Renal cortex interstitium (tissue), 11 donors: ENCODE measurements at regions not wholly inside any gene's neighbourhood (a gene's known extent, or its start where the extent isn't known, plus 50 kb on each side); places are given as distances from the start of the nearest gene placed in this dataset.

Experiments
- DNase-seq, 11 donors: peaks; one replicate each; pipeline ENCODE4 v3.0.0-alpha.2; 2013; ENCODE audit warnings: low read depth in 9 of 11, low spot score in 4 of 11; ENCODE audit errors: extremely low read depth in 1 of 11

- DNase-seq, result no peak
Observed at GRCh38 chr13:111525320-111526118, 205.1 kb downstream of the TEX29 start.

- no peak for DNase-seq
Observed at GRCh38 chr13:111526922-111527321, 206.5 kb downstream of the TEX29 start.

GRCh38 chr13:111527614-111528229, 207.3 kb downstream of the TEX29 start:
- no peak for DNase-seq

GRCh38 chr13:111528513-111528912, 208.1 kb downstream of the TEX29 start:
- no peak for DNase-seq

- DNase-seq, result no peak
Observed at GRCh38 chr13:111530137-111530870, 209.9 kb downstream of the TEX29 start.

GRCh38 chr13:111531505-111531904, 211.1 kb downstream of the TEX29 start:
- DNase-seq, result no peak

- no peak for DNase-seq
Observed at GRCh38 chr13:111532111-111532510, 211.7 kb downstream of the TEX29 start.

GRCh38 chr13:111533900-111534683, 213.7 kb downstream of the TEX29 start:
- DNase-seq, result no peak

- DNase-seq, result no peak
Observed at GRCh38 chr13:111534751-111535522, 214.5 kb downstream of the TEX29 start.

- no peak for DNase-seq
Observed at GRCh38 chr13:111535523-111535811, 215.0 kb downstream of the TEX29 start.

- no peak for DNase-seq
Observed at GRCh38 chr13:111536075-111536642, 215.7 kb downstream of the TEX29 start.

GRCh38 chr13:111537115-111537728, 216.8 kb downstream of the TEX29 start:
- no peak for DNase-seq

- no peak for DNase-seq
Observed at GRCh38 chr13:111537843-111538499, 217.5 kb downstream of the TEX29 start.

GRCh38 chr13:111539252-111539651, 218.8 kb downstream of the TEX29 start:
- no peak for DNase-seq

- no peak for DNase-seq
Observed at GRCh38 chr13:111539791-111540446, 219.5 kb downstream of the TEX29 start.

- no peak for DNase-seq
Observed at GRCh38 chr13:111540486-111540885, 220.0 kb downstream of the TEX29 start.

GRCh38 chr13:111541345-111541744, 220.9 kb downstream of the TEX29 start:
- DNase-seq, result no peak
